Mesothelial cell of epicardium (in vitro differentiated cells): ENCODE measurements at regions not wholly inside any gene's neighbourhood (a gene's known extent, or its start where the extent isn't known, plus 50 kb on each side); places are given as distances from the start of the nearest gene placed in this dataset.

Experiments used
- DNase-seq, 2 experiments: peaks; one replicate each; pipeline ENCODE4 v3.0.0; 2021; ENCODE audit warnings: low spot score in 2 of 2; ENCODE audit not compliant: unreplicated experiment in 2 of 2
- H3K27ac Mint-ChIP-seq: 2 replicates; pipeline ENCODE4 v1.8.0; 2021; ENCODE audit warnings: mixed read lengths
- H3K27me3 Mint-ChIP-seq: 2 replicates; pipeline ENCODE4 v1.8.0; 2021; ENCODE audit warnings: low read depth, mixed read lengths
- H3K36me3 Mint-ChIP-seq: 2 replicates; pipeline ENCODE4 v1.8.0; 2021; ENCODE audit warnings: mixed read lengths
- H3K4me1 Mint-ChIP-seq: 2 replicates; pipeline ENCODE4 v1.8.0; 2021; ENCODE audit warnings: mixed read lengths
- H3K4me3 Mint-ChIP-seq: 2 replicates; pipeline ENCODE4 v1.8.0; 2021; ENCODE audit warnings: mild to moderate bottlenecking, moderate library complexity, mixed read lengths
- H3K9me3 Mint-ChIP-seq: 2 replicates; pipeline ENCODE4 v1.8.0; 2021; ENCODE audit warnings: mixed read lengths
- CTCF ChIP-seq: fragments of 200-600 bp; sonication (generic); IDR thresholded peaks from one replicate; pipeline ENCODE4 v1.5.0; 2021; ENCODE audit warnings: antibody characterized with exemption; ENCODE audit not compliant: unreplicated experiment

- no peaks in the 10 kb centered on the region for H3K27me3 Mint-ChIP-seq
Observed at GRCh38 chr21:22885079-22885478, 1886.9 kb downstream of the NCAM2 start.

GRCh38 chr21:22885614-22886013, 1887.4 kb downstream of the NCAM2 start:
- no peak for DNase-seq
- Mint-ChIP-seq H3K27ac (no peak overlapping the region), H3K4me3 (no peak overlapping the region), H3K9me3 (no peaks in the 10 kb centered on the region), H3K27me3 (no peaks in the 10 kb centered on the region), H3K4me1 (peaks cover 13% of the 10 kb centered on the region), H3K36me3 (no peaks in the 10 kb centered on the region)
- no peak for TF ChIP-seq CTCF

More at GRCh38 chr21:22885079-22885478, 1886.9 kb downstream of the NCAM2 start:
- H3K36me3 Mint-ChIP-seq: no peaks in the 10 kb centered on the region
- no peak overlapping the region for H3K4me3 Mint-ChIP-seq
- no peaks in the 10 kb centered on the region for H3K9me3 Mint-ChIP-seq
- H3K27ac Mint-ChIP-seq: no peak overlapping the region
- TF ChIP-seq CTCF: no peak
- no peak for DNase-seq
- H3K4me1 Mint-ChIP-seq: peaks cover 14% of the 10 kb centered on the region

- Mint-ChIP-seq H3K27me3 (no peaks in the 10 kb centered on the region), H3K27ac (no peak overlapping the region), H3K36me3 (no peaks in the 10 kb centered on the region), H3K4me3 (no peak overlapping the region), H3K9me3 (no peaks in the 10 kb centered on the region), H3K4me1 (peaks cover 9% of the 10 kb centered on the region)
- TF ChIP-seq CTCF: no peak
- DNase-seq: no peak
Observed at GRCh38 chr21:22889445-22889844, 1891.2 kb downstream of the NCAM2 start.

GRCh38 chr21:22890656-22891055, 1892.4 kb downstream of the NCAM2 start:
- Mint-ChIP-seq H3K4me3 (no peak overlapping the region), H3K27ac (no peak overlapping the region), H3K9me3 (peaks cover under 1% of the 10 kb centered on the region), H3K27me3 (no peaks in the 10 kb centered on the region), H3K36me3 (no peaks in the 10 kb centered on the region), H3K4me1 (peaks cover 4% of the 10 kb centered on the region)
- DNase-seq: no peak
- TF ChIP-seq CTCF: no peak

GRCh38 chr21:22892028-22892427, 1893.8 kb downstream of the NCAM2 start:
- no peaks in the 10 kb centered on the region for H3K27me3 Mint-ChIP-seq
- TF ChIP-seq CTCF: no peak
- H3K36me3 Mint-ChIP-seq: no peaks in the 10 kb centered on the region
- H3K4me3 Mint-ChIP-seq: no peak overlapping the region
- no peak overlapping the region for H3K27ac Mint-ChIP-seq
- no peak for DNase-seq
- H3K4me1 Mint-ChIP-seq: peaks cover 4% of the 10 kb centered on the region
- H3K9me3 Mint-ChIP-seq: peaks cover 5% of the 10 kb centered on the region

- H3K4me1 Mint-ChIP-seq: peaks cover 4% of the 10 kb centered on the region
- no peaks in the 10 kb centered on the region for H3K36me3 Mint-ChIP-seq
- no peak for TF ChIP-seq CTCF
- H3K27me3 Mint-ChIP-seq: no peaks in the 10 kb centered on the region
- H3K27ac Mint-ChIP-seq: no peak overlapping the region
- DNase-seq: no peak
- peaks cover 5% of the 10 kb centered on the region for H3K9me3 Mint-ChIP-seq
- H3K4me3 Mint-ChIP-seq: no peak overlapping the region
Observed at GRCh38 chr21:22892740-22893139, 1894.5 kb downstream of the NCAM2 start.
